ENCODE measurements at regions not wholly inside any gene's neighbourhood (a gene's known extent, or its start where the extent isn't known, plus 50 kb on each side); places are given as distances from the start of the nearest gene placed in this dataset.

GRCh38 chr1:176374967-176375569 lies 87.9 kb upstream of the PAPPA2 start (continued):
- TF ChIP-seq, protein P1, sequence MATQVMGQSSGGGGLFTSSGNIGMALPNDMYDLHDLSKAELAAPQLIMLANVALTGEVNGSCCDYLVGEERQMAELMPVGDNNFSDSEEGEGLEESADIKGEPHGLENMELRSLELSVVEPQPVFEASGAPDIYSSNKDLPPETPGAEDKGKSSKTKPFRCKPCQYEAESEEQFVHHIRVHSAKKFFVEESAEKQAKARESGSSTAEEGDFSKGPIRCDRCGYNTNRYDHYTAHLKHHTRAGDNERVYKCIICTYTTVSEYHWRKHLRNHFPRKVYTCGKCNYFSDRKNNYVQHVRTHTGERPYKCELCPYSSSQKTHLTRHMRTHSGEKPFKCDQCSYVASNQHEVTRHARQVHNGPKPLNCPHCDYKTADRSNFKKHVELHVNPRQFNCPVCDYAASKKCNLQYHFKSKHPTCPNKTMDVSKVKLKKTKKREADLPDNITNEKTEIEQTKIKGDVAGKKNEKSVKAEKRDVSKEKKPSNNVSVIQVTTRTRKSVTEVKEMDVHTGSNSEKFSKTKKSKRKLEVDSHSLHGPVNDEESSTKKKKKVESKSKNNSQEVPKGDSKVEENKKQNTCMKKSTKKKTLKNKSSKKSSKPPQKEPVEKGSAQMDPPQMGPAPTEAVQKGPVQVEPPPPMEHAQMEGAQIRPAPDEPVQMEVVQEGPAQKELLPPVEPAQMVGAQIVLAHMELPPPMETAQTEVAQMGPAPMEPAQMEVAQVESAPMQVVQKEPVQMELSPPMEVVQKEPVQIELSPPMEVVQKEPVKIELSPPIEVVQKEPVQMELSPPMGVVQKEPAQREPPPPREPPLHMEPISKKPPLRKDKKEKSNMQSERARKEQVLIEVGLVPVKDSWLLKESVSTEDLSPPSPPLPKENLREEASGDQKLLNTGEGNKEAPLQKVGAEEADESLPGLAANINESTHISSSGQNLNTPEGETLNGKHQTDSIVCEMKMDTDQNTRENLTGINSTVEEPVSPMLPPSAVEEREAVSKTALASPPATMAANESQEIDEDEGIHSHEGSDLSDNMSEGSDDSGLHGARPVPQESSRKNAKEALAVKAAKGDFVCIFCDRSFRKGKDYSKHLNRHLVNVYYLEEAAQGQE (IDR thresholded peaks at IDR 0.05; ENCODE audit: borderline replicate concordance): peak; percentile 85
- TF ChIP-seq, protein P1 (CRISPR knock-in tag; IDR thresholded peaks at IDR 0.05; ENCODE audit: low read depth): no peak
- TF ChIP-seq ZNF23 (CRISPR knock-in tag; IDR thresholded peaks at IDR 0.05) (no peak), HNRNPLL (IDR thresholded peaks at IDR 0.05; ENCODE audit: low read depth, low read length, poor library complexity, severe bottlenecking) (no peak), TCF7L2 (IDR thresholded peaks at IDR 0.05; ENCODE audit: low read depth, low read length) (no peak), FOXM1 (IDR thresholded peaks at IDR 0.05; ENCODE audit: low read depth) (no peak), FOXM1 (CRISPR knock-in tag; IDR thresholded peaks at IDR 0.05; ENCODE audit: low read depth) (no peak), ZNF280B (CRISPR knock-in tag; IDR thresholded peaks at IDR 0.05) (no peak), CHD2 (IDR thresholded peaks at IDR 0.05; ENCODE audit: low read depth, low read length) (no peak), BCL6 (CRISPR knock-in tag; IDR thresholded peaks at IDR 0.05) (no peak), NFIX (CRISPR knock-in tag; IDR thresholded peaks at IDR 0.05; ENCODE audit: low read depth) (no peak), CCNT2 (IDR thresholded peaks at IDR 0.05; ENCODE audit: borderline replicate concordance, extremely low read depth, insufficient read length, low read depth, low read length) (no peak), KAT2B (IDR thresholded peaks at IDR 0.05; ENCODE audit: low read depth, low read length) (no peak), GABPB2 (CRISPR knock-in tag; conservative IDR thresholded peaks at IDR 0.05) (no peak), MAZ (CRISPR knock-in tag; conservative IDR thresholded peaks at IDR 0.05 in 1 of 2, IDR thresholded peaks at IDR 0.05 in 1 of 2) (no peak), PPARD (CRISPR knock-in tag; IDR thresholded peaks at IDR 0.05) (no peak), SPI1 (IDR thresholded peaks at IDR 0.05; ENCODE audit: borderline replicate concordance, low read depth, low read length) (peak; percentile 35; the same call in 1 of the 2 replicates)
- TF ChIP-seq, protein P2, sequence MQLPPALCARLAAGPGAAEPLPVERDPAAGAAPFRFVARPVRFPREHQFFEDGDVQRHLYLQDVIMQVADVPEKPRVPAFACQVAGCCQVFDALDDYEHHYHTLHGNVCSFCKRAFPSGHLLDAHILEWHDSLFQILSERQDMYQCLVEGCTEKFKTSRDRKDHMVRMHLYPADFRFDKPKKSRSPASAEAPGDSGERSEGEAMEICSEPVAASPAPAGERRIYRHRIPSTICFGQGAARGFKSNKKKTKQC (CRISPR knock-in tag; IDR thresholded peaks at IDR 0.05): no peak
